DOHH2 (cell line): ENCODE measurements at regions not wholly inside any gene's neighbourhood (a gene's known extent, or its start where the extent isn't known, plus 50 kb on each side); places are given as distances from the start of the nearest gene placed in this dataset.
"Not testable (repeated sequence)": the region's sequence is repeated elsewhere in the genome, so short reads cannot be mapped to it uniquely, and the experiment has no call there.

Source experiments
- H3F3A ChIP-seq: fragments of 200-600 bp; sonication (generic), shearing (Covaris generic); 2 replicates; pipeline ENCODE4 v1.6.0; 2016; ENCODE audit warnings: antibody characterized with exemption, mild to moderate bottlenecking; ENCODE audit not compliant: control insufficient read depth, insufficient read depth
- H3K27ac ChIP-seq: fragments of 200-600 bp; sonication (generic); 2 replicates; pipeline ENCODE4 v1.5.1; 2014; ENCODE audit warnings: low read depth, mild to moderate bottlenecking, low read length, moderate library complexity
- H3K27me3 ChIP-seq: fragments of 200-600 bp; sonication (generic); 2 replicates; pipeline ENCODE4 v1.6.1; 2014; ENCODE audit warnings: mild to moderate bottlenecking, low read length, mixed read lengths; ENCODE audit not compliant: control insufficient read depth
- H3K36me3 ChIP-seq: fragments of 200-600 bp; sonication (generic); 2 replicates; pipeline ENCODE4 v1.6.1; 2014; ENCODE audit warnings: mild to moderate bottlenecking, low read length, moderate library complexity, mixed read lengths; ENCODE audit not compliant: control insufficient read depth
- H3K4me1 ChIP-seq: fragments of 200-600 bp; sonication (generic); 2 replicates; pipeline ENCODE4 v1.6.1; 2014; ENCODE audit warnings: mild to moderate bottlenecking, low read length, mixed read lengths; ENCODE audit not compliant: control insufficient read depth
- H3K4me2 ChIP-seq: fragments of 200-600 bp; sonication (generic); 2 replicates; pipeline ENCODE4 v1.6.0; 2014; ENCODE audit warnings: mild to moderate bottlenecking, low read length, moderate library complexity
- H3K4me3 ChIP-seq: fragments of 200-600 bp; sonication (generic); 2 replicates; pipeline ENCODE4 v1.5.1; 2014; ENCODE audit warnings: mild to moderate bottlenecking, low read length, mixed read lengths
- H3K79me2 ChIP-seq: fragments of 200-600 bp; sonication (generic); 2 replicates; pipeline ENCODE4 v1.6.1; 2014; ENCODE audit warnings: mild to moderate bottlenecking, low read length, mixed read lengths; ENCODE audit not compliant: control insufficient read depth
- H3K9me2 ChIP-seq: fragments of 200-600 bp; sonication (generic); replicated peaks from 2 replicates; pipeline ENCODE4 v1.6.1; 2014; ENCODE audit warnings: mild to moderate bottlenecking, low read length, mixed read lengths; ENCODE audit not compliant: control insufficient read depth
- H3K9me3 ChIP-seq: fragments of 200-600 bp; sonication (generic); 2 replicates; pipeline ENCODE4 v1.6.1; 2014; ENCODE audit warnings: antibody characterized with exemption, low read length, mixed read lengths; ENCODE audit not compliant: control insufficient read depth, insufficient read depth
- H4K20me1 ChIP-seq: fragments of 200-600 bp; sonication (generic); 2 replicates; pipeline ENCODE4 v1.6.0; 2014; ENCODE audit warnings: low read depth, mild to moderate bottlenecking, antibody characterized with exemption, low read length, moderate library complexity; ENCODE audit not compliant: control insufficient read depth, insufficient read depth
- CTCF ChIP-seq: fragments of 200-600 bp; sonication (generic); IDR thresholded peaks from one replicate; pipeline ENCODE4 v1.5.1; 2014; ENCODE audit warnings: antibody characterized with exemption, mild to moderate bottlenecking, low read depth, low read length; ENCODE audit not compliant: poor library complexity, severe bottlenecking
- EZH2phosphoT487 ChIP-seq: fragments of 200-600 bp; sonication (generic); IDR thresholded peaks from 2 replicates; pipeline ENCODE4 v1.6.1; 2017; ENCODE audit warnings: borderline replicate concordance, mild to moderate bottlenecking, antibody characterized with exemption, low read length, moderate library complexity, mixed read lengths

- Histone ChIP-seq H3K9me3 (no peaks in the 10 kb centered on the region), H3K27me3 (no peaks in the 10 kb centered on the region), H3K27ac (no peak overlapping the region), H3K4me3 (no peak overlapping the region), H3F3A (no peaks in the 10 kb centered on the region), H4K20me1 (no peaks in the 10 kb centered on the region), H3K4me2 (no peak overlapping the region), H3K9me2 (no peaks in the 10 kb centered on the region), H3K36me3 (no peaks in the 10 kb centered on the region), H3K79me2 (no peaks in the 10 kb centered on the region), H3K4me1 (no peaks in the 10 kb centered on the region)
- TF ChIP-seq CTCF (no peak), EZH2phosphoT487 (no peak)
Observed at GRCh38 chr4:9716093-9716492, 65.3 kb upstream of the DRD5 start.

- H3K4me1 ChIP-seq, H3K27me3 ChIP-seq, H3K27ac ChIP-seq, H3F3A ChIP-seq, H3K36me3 ChIP-seq, H3K9me2 ChIP-seq, H3K79me2 ChIP-seq, H3K9me3 ChIP-seq, H4K20me1 ChIP-seq, H3K4me2 ChIP-seq, H3K4me3 ChIP-seq: not testable (repeated sequence)
Observed at GRCh38 chr4:9718246-9718939, 63.0 kb upstream of the DRD5 start.

- H4K20me1 ChIP-seq, H3K4me2 ChIP-seq, H3K4me3 ChIP-seq, H3K79me2 ChIP-seq, H3K36me3 ChIP-seq, H3K9me3 ChIP-seq, H3F3A ChIP-seq, H3K9me2 ChIP-seq, H3K27ac ChIP-seq, H3K4me1 ChIP-seq, H3K27me3 ChIP-seq: not testable (repeated sequence)
Observed at GRCh38 chr4:9722131-9722530, 59.3 kb upstream of the DRD5 start.
